ENCODE measurements at regions not wholly inside any gene's neighbourhood (a gene's known extent, or its start where the extent isn't known, plus 50 kb on each side); places are given as distances from the start of the nearest gene placed in this dataset.
"Not testable (repeated sequence)": the region's sequence is repeated elsewhere in the genome, so short reads cannot be mapped to it uniquely, and the experiment has no call there.

GRCh38 chr15:35279811-35280210, 194.7 kb upstream of the NANOGP8 start:
- TF ChIP-seq CTCF (IDR thresholded peaks at IDR 0.05), result no peak
- Histone ChIP-seq H3K36me3 (no peaks in the 10 kb centered on the region), H3K27me3 (no peaks in the 10 kb centered on the region), H3K27ac (no peak overlapping the region), H3K4me1 (no peaks in the 10 kb centered on the region), H3K9me3 (peaks cover 0 to 53% (median 16%) of the 10 kb centered on the region in 11 donors), H3K4me3 (no peak overlapping the region)
- no peak for DNase-seq
- WGBS, 2 donors, result 91 to 94% methylated on average over 1 of the region's 1 CpG
- ATAC-seq, result no peak
- intact Hi-C loops (cut with DNase I), result loop anchor here in 1 of 10 donors (10.0 kb wide), 1 partner anchor 215 kb away; no protein-coding TSS in a partner anchor

GRCh38 chr15:35271371-35272043, 186.4 kb upstream of the NANOGP8 start:
- Histone ChIP-seq H3K27ac (no peak overlapping the region), H3K4me3 (no peak overlapping the region), H3K36me3 (no peaks in the 10 kb centered on the region), H3K9me3 (peaks cover 0 to 37% (median under 1%) of the 10 kb centered on the region in 11 donors), H3K27me3 (no peaks in the 10 kb centered on the region), H3K4me1 (no peaks in the 10 kb centered on the region)
- no peak for ATAC-seq
- WGBS, 2 donors, result 80 to 84% methylated on average over 4 of the region's 4 CpGs
- intact Hi-C loops (cut with DNase I), result no loop called here
- TF ChIP-seq CTCF (IDR thresholded peaks at IDR 0.05), result no peak
- DNase-seq, result no peak

DNA sequence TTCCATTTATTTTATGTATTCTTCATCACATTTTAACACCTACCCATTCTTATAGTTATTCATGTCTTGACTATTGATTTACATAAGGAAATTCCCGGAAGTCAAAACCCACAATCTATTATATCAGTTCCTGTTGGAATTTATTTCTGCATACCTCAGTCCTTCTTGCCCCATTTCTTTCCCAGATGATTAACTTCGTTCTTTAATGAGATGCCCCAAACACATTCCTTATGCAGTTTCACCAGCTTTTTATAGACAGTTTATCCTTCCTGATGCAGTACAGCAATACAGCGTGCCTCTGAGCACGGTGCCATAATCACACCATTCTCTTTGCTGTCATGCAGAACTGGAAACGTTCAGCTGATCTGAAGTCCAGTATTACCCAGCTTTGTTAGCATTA, 175.8 kb upstream of the NANOGP8 start:
- Histone ChIP-seq H3K4me1 (no peaks in the 10 kb centered on the region), H3K27ac (no peak overlapping the region), H3K9me3 (no peaks in the 10 kb centered on the region), H3K36me3 (no peaks in the 10 kb centered on the region), H3K27me3 (no peaks in the 10 kb centered on the region), H3K4me3 (no peak overlapping the region)
- intact Hi-C loops (cut with DNase I), result no loop called here
- WGBS, 2 donors, result 83 to 86% methylated on average over 5 of the region's 5 CpGs
- ATAC-seq (no peak), DNase-seq (no peak)
- TF ChIP-seq CTCF (IDR thresholded peaks at IDR 0.05), result no peak

DNA sequence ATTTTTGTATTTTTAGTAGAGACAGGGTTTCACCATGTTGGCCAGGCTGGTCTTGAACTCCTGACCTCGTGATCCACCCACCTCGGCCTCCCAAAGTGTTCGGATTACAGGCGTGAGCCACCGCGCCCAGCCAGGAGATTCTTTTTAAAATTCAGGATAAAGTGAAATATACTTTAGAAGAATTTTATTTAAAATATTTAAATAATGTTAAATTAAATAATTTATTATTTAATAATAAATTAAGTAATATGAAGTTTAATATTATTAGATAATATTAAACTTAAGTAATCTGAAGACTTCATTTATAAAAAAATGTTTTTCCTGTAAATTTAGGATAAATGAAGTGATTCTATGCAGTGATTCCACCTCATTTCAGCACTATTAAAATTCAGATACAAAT, 175.2 kb upstream of the NANOGP8 start:
- intact Hi-C loops (cut with DNase I); H3K4me3 ChIP-seq; H3K27ac ChIP-seq; DNase-seq; H3K9me3 ChIP-seq; H3K4me1 ChIP-seq; H3K36me3 ChIP-seq; ATAC-seq; H3K27me3 ChIP-seq: not testable (repeated sequence)
- WGBS, 2 donors, result 93 to 95% methylated on average over 6 of the region's 6 CpGs

DNA sequence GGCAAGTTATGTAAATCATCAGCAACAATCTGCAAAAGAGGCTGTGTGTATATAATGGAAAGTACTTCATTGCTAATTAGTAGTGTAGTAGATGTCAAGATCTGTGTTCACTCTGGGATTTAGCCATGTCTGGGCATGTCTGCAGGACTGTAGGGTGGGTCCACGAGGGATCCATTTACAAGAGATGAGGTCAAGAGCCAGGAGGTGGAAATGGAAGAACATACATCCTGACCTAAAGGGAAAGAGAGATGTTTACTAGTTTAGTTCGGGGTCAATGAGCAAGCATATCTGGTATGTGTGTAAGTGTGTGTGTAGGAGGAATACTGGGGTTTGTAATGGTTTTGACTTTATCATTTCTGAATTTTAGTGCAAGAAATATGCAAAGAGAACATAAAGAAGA, 171.5 kb upstream of the NANOGP8 start:
- DNase-seq (no peak), ATAC-seq (no peak)
- H3K9me3 ChIP-seq, result no peaks in the 10 kb centered on the region
- TF ChIP-seq CTCF (IDR thresholded peaks at IDR 0.05), result no peak
- H3K27me3 ChIP-seq, result no peaks in the 10 kb centered on the region
- no peaks in the 10 kb centered on the region for H3K4me1 ChIP-seq
- H3K36me3 ChIP-seq, result no peaks in the 10 kb centered on the region
- H3K27ac ChIP-seq, result no peak overlapping the region
- intact Hi-C loops (cut with DNase I), result no loop called here
- H3K4me3 ChIP-seq, result no peak overlapping the region
- 72 to 76% methylated on average over 2 of the region's 2 CpGs for WGBS, 2 donors

All from heart right ventricle (tissue), 16 donors.